ENCODE measurements at regions not wholly inside any gene's neighbourhood (a gene's known extent, or its start where the extent isn't known, plus 50 kb on each side); places are given as distances from the start of the nearest gene placed in this dataset.
"Not testable (repeated sequence)": the region's sequence is repeated elsewhere in the genome, so short reads cannot be mapped to it uniquely, and the experiment has no call there.

GRCh38 chr5:110284121-110284520, 442.4 kb downstream of the TMEM232 start:
- TF ChIP-seq CTCF (IDR thresholded peaks at IDR 0.05); ZFX (IDR thresholded peaks at IDR 0.05; ENCODE audit: borderline replicate concordance): not testable (repeated sequence)

Measured in 22Rv1 (cell line).